HG02763 (cell line): ENCODE measurements at regions not wholly inside any gene's neighbourhood (a gene's known extent, or its start where the extent isn't known, plus 50 kb on each side); places are given as distances from the start of the nearest gene placed in this dataset.

Source experiments
- ATAC-seq: cut with Tn5 transposase; IDR thresholded peaks from one replicate; pipeline ENCODE4 v1.9.1; 2021; ENCODE audit warnings: mild to moderate bottlenecking, moderate library complexity; ENCODE audit not compliant: unreplicated experiment

- ATAC-seq, result no peak
Measured at GRCh38 chr20:40738976-40739375, 49.9 kb upstream of the MAFB start.

GRCh38 chr20:40739841-40740240, 50.8 kb upstream of the MAFB start:
- no peak for ATAC-seq

GRCh38 chr20:40741507-40742106, 52.6 kb upstream of the MAFB start:
- ATAC-seq, result no peak

- ATAC-seq, result no peak
Measured at GRCh38 chr20:40743141-40743775, 54.2 kb upstream of the MAFB start.

GRCh38 chr20:40744072-40744817, 55.2 kb upstream of the MAFB start:
- no peak for ATAC-seq

GRCh38 chr20:40744818-40745175, 55.8 kb upstream of the MAFB start:
- no peak for ATAC-seq

- ATAC-seq, result no peak
Measured at GRCh38 chr20:40746251-40746650, 57.2 kb upstream of the MAFB start.

- no peak for ATAC-seq
Measured at GRCh38 chr20:40748182-40748581, 59.1 kb upstream of the MAFB start.

- no peak for ATAC-seq
Measured at GRCh38 chr20:40749985-40750506, 61.0 kb upstream of the MAFB start.

- ATAC-seq, result no peak
Measured at GRCh38 chr20:40750541-40751035, 61.6 kb upstream of the MAFB start.

- no peak for ATAC-seq
Measured at GRCh38 chr20:40753472-40753871, 64.4 kb upstream of the MAFB start.

GRCh38 chr20:40754339-40754943, 65.4 kb upstream of the MAFB start:
- no peak for ATAC-seq

- no peak for ATAC-seq
Measured at GRCh38 chr20:40757087-40757486, 68.1 kb upstream of the MAFB start.

- ATAC-seq, result no peak
Measured at GRCh38 chr20:40758790-40759189, 69.8 kb upstream of the MAFB start.

GRCh38 chr20:40760399-40760798, 71.4 kb upstream of the MAFB start:
- no peak for ATAC-seq

GRCh38 chr20:40763646-40764295, 74.7 kb upstream of the MAFB start:
- no peak for ATAC-seq

- ATAC-seq, result no peak
Measured at GRCh38 chr20:40765814-40766480, 76.9 kb upstream of the MAFB start.

GRCh38 chr20:40766790-40767614, 78.0 kb upstream of the MAFB start:
- no peak for ATAC-seq

- ATAC-seq, result no peak
Measured at GRCh38 chr20:40767615-40767924, 78.5 kb upstream of the MAFB start.

GRCh38 chr20:40768105-40768504, 79.1 kb upstream of the MAFB start:
- no peak for ATAC-seq
